SU-DHL-6 (cell line): ENCODE measurements at regions not wholly inside any gene's neighbourhood (a gene's known extent, or its start where the extent isn't known, plus 50 kb on each side); places are given as distances from the start of the nearest gene placed in this dataset.

Experiments
- H2AFZ ChIP-seq: fragments of 200-600 bp; sonication (generic); 2 replicates; pipeline ENCODE4 v1.6.1; 2014; ENCODE audit warnings: low read depth, mild to moderate bottlenecking, moderate library complexity, mixed read lengths, antibody characterized with exemption, low read length; ENCODE audit not compliant: severe bottlenecking
- H3F3A ChIP-seq: fragments of 200-600 bp; shearing (Covaris generic); 2 replicates; pipeline ENCODE4 v1.6.0; 2016; ENCODE audit warnings: antibody characterized with exemption, mild to moderate bottlenecking; ENCODE audit not compliant: insufficient read depth
- H3K27ac ChIP-seq: fragments of 200-600 bp; sonication (generic); 2 replicates; pipeline ENCODE4 v1.5.1; 2016; ENCODE audit warnings: low read depth, mild to moderate bottlenecking, low read length, moderate library complexity, mixed read lengths
- H3K27me3 ChIP-seq: fragments of 200-600 bp; sonication (generic), shearing (Covaris generic); 2 replicates; pipeline ENCODE4 v1.6.0; 2014; ENCODE audit warnings: mild to moderate bottlenecking, low read length
- H3K36me3 ChIP-seq: fragments of 200-600 bp; sonication (generic); 2 replicates; pipeline ENCODE4 v1.6.1; 2014; ENCODE audit warnings: mild to moderate bottlenecking, low read length, mixed read lengths
- H3K4me2 ChIP-seq: fragments of 300-600, 200-600 bp; shearing (Covaris generic), sonication (generic); 2 replicates; pipeline ENCODE4 v1.6.0; 2014; ENCODE audit warnings: low read length, low read depth, mild to moderate bottlenecking; ENCODE audit not compliant: poor library complexity, severe bottlenecking
- H3K4me3 ChIP-seq: fragments of 200-600 bp; sonication (generic); 2 replicates; pipeline ENCODE4 v1.5.1; 2014; ENCODE audit warnings: antibody characterized with exemption, low read length, mild to moderate bottlenecking, mixed read lengths; ENCODE audit not compliant: insufficient read depth, poor library complexity, severe bottlenecking
- H3K79me2 ChIP-seq: fragments of 200-600 bp; sonication (generic); 2 replicates; pipeline ENCODE4 v1.6.1; 2014; ENCODE audit warnings: mild to moderate bottlenecking, low read length, moderate library complexity; ENCODE audit not compliant: insufficient read depth
- H3K9ac ChIP-seq: fragments of 200-600 bp; sonication (generic); 2 replicates; pipeline ENCODE4 v1.7.0; 2014; ENCODE audit warnings: mild to moderate bottlenecking, low read length
- H3K9me2 ChIP-seq: fragments of 200-600 bp; sonication (generic); replicated peaks from 2 replicates; pipeline ENCODE4 v1.6.1; 2014; ENCODE audit warnings: low read length; ENCODE audit not compliant: insufficient read depth
- H3K9me3 ChIP-seq: fragments of 200-600 bp; sonication (generic); 2 replicates; pipeline ENCODE4 v1.6.1; 2014; ENCODE audit warnings: low read length, mixed read lengths; ENCODE audit not compliant: insufficient read depth
- H4K20me1 ChIP-seq: fragments of 200-600 bp; sonication (generic); 2 replicates; pipeline ENCODE4 v1.6.1; 2014; ENCODE audit warnings: low read depth, mild to moderate bottlenecking, antibody characterized with exemption, low read length, moderate library complexity, mixed read lengths
- CTCF ChIP-seq: fragments of 200-600 bp; sonication (generic); IDR thresholded peaks from one replicate; pipeline ENCODE4 v1.5.1; 2017; ENCODE audit warnings: antibody characterized with exemption, mild to moderate bottlenecking, low read length, moderate library complexity; ENCODE audit not compliant: insufficient read depth, poor library complexity, severe bottlenecking
- EZH2phosphoT487 ChIP-seq: fragments of 200-600 bp; sonication (generic), shearing (Covaris generic); conservative IDR thresholded peaks from 2 replicates; pipeline ENCODE4 v1.6.1; 2018; ENCODE audit warnings: mild to moderate bottlenecking, antibody characterized with exemption, low read length, moderate library complexity, mixed read lengths

GRCh38 chr2:47239119-47239969 is 63.0 kb upstream of the CALM2 start:
- no peaks in the 10 kb centered on the region for H3K9me2 ChIP-seq
- H4K20me1 ChIP-seq = no peaks in the 10 kb centered on the region
- no peaks in the 10 kb centered on the region for H3K36me3 ChIP-seq
- no peak overlapping the region for H3K27ac ChIP-seq
- H3K9ac ChIP-seq = no peak overlapping the region
- 0 out of 2 replicates have a peak, but pooled peaks cover 3% of the 10 kb centered on the region for H3K27me3 ChIP-seq
- H3F3A ChIP-seq = no peaks in the 10 kb centered on the region
- TF ChIP-seq CTCF (no peak), EZH2phosphoT487 (no peak)
- H3K4me2 ChIP-seq = no peak overlapping the region
- no peak overlapping the region for H3K4me3 ChIP-seq
- no peak overlapping the region for H2AFZ ChIP-seq
- no peaks in the 10 kb centered on the region for H3K79me2 ChIP-seq
- no peaks in the 10 kb centered on the region for H3K9me3 ChIP-seq

GRCh38 chr2:47238638-47239037 is 62.3 kb upstream of the CALM2 start:
- Histone ChIP-seq H3K27ac (no peak overlapping the region), H3K79me2 (no peaks in the 10 kb centered on the region), H3K9ac (no peak overlapping the region), H3K4me2 (no peak overlapping the region), H3K27me3 (0 out of 2 replicates have a peak, but pooled peaks cover 3% of the 10 kb centered on the region), H3K36me3 (no peaks in the 10 kb centered on the region), H4K20me1 (no peaks in the 10 kb centered on the region), H3F3A (no peaks in the 10 kb centered on the region), H3K9me3 (no peaks in the 10 kb centered on the region), H2AFZ (no peak overlapping the region), H3K9me2 (no peaks in the 10 kb centered on the region), H3K4me3 (no peak overlapping the region)
- no peak for TF ChIP-seq EZH2phosphoT487
- TF ChIP-seq CTCF = no peak

GRCh38 chr2:47237375-47238334 is 61.3 kb upstream of the CALM2 start:
- Histone ChIP-seq H2AFZ (no peak overlapping the region), H3K79me2 (no peaks in the 10 kb centered on the region), H3K4me2 (no peak overlapping the region), H3K9me3 (no peaks in the 10 kb centered on the region), H3K4me3 (no peak overlapping the region), H4K20me1 (no peaks in the 10 kb centered on the region), H3F3A (no peaks in the 10 kb centered on the region), H3K36me3 (no peaks in the 10 kb centered on the region), H3K9me2 (no peaks in the 10 kb centered on the region), H3K9ac (no peak overlapping the region), H3K27me3 (0 out of 2 replicates have a peak, but pooled peaks cover 3% of the 10 kb centered on the region), H3K27ac (no peak overlapping the region)
- no peak for TF ChIP-seq CTCF
- TF ChIP-seq EZH2phosphoT487 = no peak
